ENCODE measurements at regions not wholly inside any gene's neighbourhood (a gene's known extent, or its start where the extent isn't known, plus 50 kb on each side); places are given as distances from the start of the nearest gene placed in this dataset.

DNA sequence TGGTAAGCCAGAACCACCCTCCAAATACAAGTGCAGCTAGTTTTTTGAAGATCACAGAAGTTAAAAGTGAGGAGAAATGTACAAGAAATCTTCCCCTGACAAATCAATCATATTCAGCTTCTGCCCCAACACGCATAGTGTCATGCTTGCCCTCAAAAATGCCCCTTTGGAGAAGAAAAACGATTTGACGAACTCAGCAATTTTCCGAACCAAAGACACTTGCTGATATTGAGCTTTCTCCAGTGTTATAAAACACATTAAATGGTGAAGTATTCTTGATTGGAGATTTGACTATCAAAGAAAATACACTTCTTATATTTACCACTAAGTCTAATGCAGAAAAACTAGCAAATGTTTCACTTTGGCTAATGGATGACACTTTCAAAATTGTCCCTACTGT is 195.5 kb downstream of the ETV1 start:
- H2AFZ ChIP-seq (ENCODE audit: insufficient read depth, low read depth, low read length, poor library complexity, severe bottlenecking) = no peak overlapping the region
- no peak overlapping the region for H3K4me2 ChIP-seq (replicated peaks; ENCODE audit: low read depth, low read length, poor library complexity, severe bottlenecking)
- intact Hi-C loops (cut with micrococcal nuclease) = no loop called here
- H3K36me3 ChIP-seq (replicated peaks in 1 of 2; ENCODE audit: control extremely low read depth in 1 of 2, control insufficient read depth in 1 of 2, extremely low read depth in 1 of 2, insufficient read depth in 2 of 2, low read length in 1 of 2) = no peaks in the 10 kb centered on the region
- no peak overlapping the region for H3K4me3 Mint-ChIP-seq
- TF ChIP-seq, protein P1, sequence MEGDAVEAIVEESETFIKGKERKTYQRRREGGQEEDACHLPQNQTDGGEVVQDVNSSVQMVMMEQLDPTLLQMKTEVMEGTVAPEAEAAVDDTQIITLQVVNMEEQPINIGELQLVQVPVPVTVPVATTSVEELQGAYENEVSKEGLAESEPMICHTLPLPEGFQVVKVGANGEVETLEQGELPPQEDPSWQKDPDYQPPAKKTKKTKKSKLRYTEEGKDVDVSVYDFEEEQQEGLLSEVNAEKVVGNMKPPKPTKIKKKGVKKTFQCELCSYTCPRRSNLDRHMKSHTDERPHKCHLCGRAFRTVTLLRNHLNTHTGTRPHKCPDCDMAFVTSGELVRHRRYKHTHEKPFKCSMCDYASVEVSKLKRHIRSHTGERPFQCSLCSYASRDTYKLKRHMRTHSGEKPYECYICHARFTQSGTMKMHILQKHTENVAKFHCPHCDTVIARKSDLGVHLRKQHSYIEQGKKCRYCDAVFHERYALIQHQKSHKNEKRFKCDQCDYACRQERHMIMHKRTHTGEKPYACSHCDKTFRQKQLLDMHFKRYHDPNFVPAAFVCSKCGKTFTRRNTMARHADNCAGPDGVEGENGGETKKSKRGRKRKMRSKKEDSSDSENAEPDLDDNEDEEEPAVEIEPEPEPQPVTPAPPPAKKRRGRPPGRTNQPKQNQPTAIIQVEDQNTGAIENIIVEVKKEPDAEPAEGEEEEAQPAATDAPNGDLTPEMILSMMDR (IDR thresholded peaks at IDR 0.05) = no peak
- TF ChIP-seq EZH2 (IDR thresholded peaks at IDR 0.05; ENCODE audit: borderline replicate concordance, insufficient read depth, low read depth, low read length, poor library complexity, severe bottlenecking) = no peak
- peaks cover 0 to 3% (median 0%) of the 10 kb centered on the region in 3 donors for H3K9me3 ChIP-seq (ENCODE audit: control extremely low read depth in 1 of 3, control insufficient read depth in 2 of 3, insufficient read depth in 1 of 3, low read length in 2 of 3)
- POLR2A ChIA-PET = no interaction called here
- H3K9me3 Mint-ChIP-seq (ENCODE audit: insufficient read depth) = no peaks in the 10 kb centered on the region
- H3K4me1 Mint-ChIP-seq = no peaks in the 10 kb centered on the region
- no peaks in the 10 kb centered on the region for H3K27me3 Mint-ChIP-seq
- H3K9ac ChIP-seq (ENCODE audit: low read length) = no peak overlapping the region
- H3K27ac ChIP-seq (ENCODE audit: low read length in 2 of 2) = no peak overlapping the region
- no peaks in the 10 kb centered on the region for H3K4me1 ChIP-seq (ENCODE audit: control insufficient read depth in 2 of 2, insufficient read depth in 2 of 2, low read length in 2 of 2)
- DNase-seq (no peak), ATAC-seq (ENCODE audit: low read depth) (no peak)
- no peaks in the 10 kb centered on the region for H4K20me1 ChIP-seq (ENCODE audit: control insufficient read depth, insufficient read depth, low read length, poor library complexity, severe bottlenecking)
- no peak overlapping the region for H3K27ac Mint-ChIP-seq
- H3K27me3 ChIP-seq (replicated peaks in 1 of 4; ENCODE audit: control extremely low read depth in 1 of 4, control insufficient read depth in 3 of 4, insufficient read depth in 4 of 4, low read length in 3 of 4) = no peaks in the 10 kb centered on the region
- WGBS (ENCODE audit: insufficient coverage) = no CpG with 5 or more reads among the region's 4 CpGs
- no peak overlapping the region for H3K4me3 ChIP-seq (ENCODE audit: control extremely low read depth in 1 of 5, extremely low read depth in 1 of 5, insufficient read depth in 1 of 5, low read depth in 2 of 5, low read length in 4 of 5)
- CTCF ChIA-PET = no interaction called here
- no peaks in the 10 kb centered on the region for H3K79me2 ChIP-seq (ENCODE audit: control insufficient read depth, insufficient read depth, low read length)

DNA sequence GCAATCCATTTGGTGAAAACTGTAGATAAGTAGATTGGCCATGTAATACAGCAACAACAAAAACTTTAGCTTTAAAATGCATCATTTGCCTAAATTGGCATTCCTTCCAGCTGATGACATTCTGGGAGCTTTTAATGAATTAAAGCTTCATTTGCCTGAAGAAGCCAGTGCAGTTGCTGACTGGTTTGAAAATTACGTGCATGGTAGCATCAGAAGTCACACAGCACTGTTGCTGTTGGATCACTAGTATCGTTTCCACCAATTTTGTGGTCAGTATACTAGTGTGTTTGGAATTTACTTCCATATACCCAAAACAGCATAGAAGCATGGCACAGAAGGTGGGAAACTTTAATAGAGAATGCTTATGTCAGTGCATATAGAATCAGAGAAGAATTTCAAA is 194.9 kb downstream of the ETV1 start:
- no peak for DNase-seq
- Histone ChIP-seq H3K27me3 (replicated peaks in 1 of 4; ENCODE audit: control extremely low read depth in 1 of 4, control insufficient read depth in 3 of 4, insufficient read depth in 4 of 4, low read length in 3 of 4) (no peaks in the 10 kb centered on the region), H3K9me3 (ENCODE audit: control extremely low read depth in 1 of 3, control insufficient read depth in 2 of 3, insufficient read depth in 1 of 3, low read length in 2 of 3) (peaks cover 0 to 3% (median 0%) of the 10 kb centered on the region in 3 donors), H3K4me2 (replicated peaks; ENCODE audit: low read depth, low read length, poor library complexity, severe bottlenecking) (no peak overlapping the region), H3K9ac (ENCODE audit: low read length) (no peak overlapping the region), H3K36me3 (replicated peaks in 1 of 2; ENCODE audit: control extremely low read depth in 1 of 2, control insufficient read depth in 1 of 2, extremely low read depth in 1 of 2, insufficient read depth in 2 of 2, low read length in 1 of 2) (no peaks in the 10 kb centered on the region), H4K20me1 (ENCODE audit: control insufficient read depth, insufficient read depth, low read length, poor library complexity, severe bottlenecking) (no peaks in the 10 kb centered on the region), H3K4me3 (ENCODE audit: control extremely low read depth in 1 of 5, extremely low read depth in 1 of 5, insufficient read depth in 1 of 5, low read depth in 2 of 5, low read length in 4 of 5) (no peak overlapping the region), H3K27ac (ENCODE audit: low read length in 2 of 2) (no peak overlapping the region), H3K4me1 (ENCODE audit: control insufficient read depth in 2 of 2, insufficient read depth in 2 of 2, low read length in 2 of 2) (no peaks in the 10 kb centered on the region), H2AFZ (ENCODE audit: insufficient read depth, low read depth, low read length, poor library complexity, severe bottlenecking) (no peak overlapping the region), H3K79me2 (ENCODE audit: control insufficient read depth, insufficient read depth, low read length) (no peaks in the 10 kb centered on the region)
- TF ChIP-seq, protein P1 (IDR thresholded peaks at IDR 0.05) = no peak
- no peak for TF ChIP-seq EZH2 (IDR thresholded peaks at IDR 0.05; ENCODE audit: borderline replicate concordance, insufficient read depth, low read depth, low read length, poor library complexity, severe bottlenecking)
- no peaks in the 10 kb centered on the region for H3K4me1 Mint-ChIP-seq
- no peaks in the 10 kb centered on the region for H3K9me3 Mint-ChIP-seq (ENCODE audit: insufficient read depth)
- H3K27me3 Mint-ChIP-seq = no peaks in the 10 kb centered on the region
- H3K4me3 Mint-ChIP-seq = no peak overlapping the region
- no peak overlapping the region for H3K27ac Mint-ChIP-seq
- 67% methylated on average over 1 of the region's 2 CpGs for WGBS (ENCODE audit: insufficient coverage)
- ChIA-PET CTCF (no interaction called here), POLR2A (no interaction called here)
- no peak for ATAC-seq (ENCODE audit: low read depth)
- intact Hi-C loops (cut with micrococcal nuclease) = no loop called here
